CD4-positive, alpha-beta T cell treated with Interleukin-2 at 100 ng/mL for 4 hours (primary cell): ENCODE measurements at regions not wholly inside any gene's neighbourhood (a gene's known extent, or its start where the extent isn't known, plus 50 kb on each side); places are given as distances from the start of the nearest gene placed in this dataset.

Experiments
- DNase-seq: peaks from one replicate; pipeline ENCODE4 v3.0.0-alpha.2; 2020; ENCODE audit warnings: low spot score

DNA sequence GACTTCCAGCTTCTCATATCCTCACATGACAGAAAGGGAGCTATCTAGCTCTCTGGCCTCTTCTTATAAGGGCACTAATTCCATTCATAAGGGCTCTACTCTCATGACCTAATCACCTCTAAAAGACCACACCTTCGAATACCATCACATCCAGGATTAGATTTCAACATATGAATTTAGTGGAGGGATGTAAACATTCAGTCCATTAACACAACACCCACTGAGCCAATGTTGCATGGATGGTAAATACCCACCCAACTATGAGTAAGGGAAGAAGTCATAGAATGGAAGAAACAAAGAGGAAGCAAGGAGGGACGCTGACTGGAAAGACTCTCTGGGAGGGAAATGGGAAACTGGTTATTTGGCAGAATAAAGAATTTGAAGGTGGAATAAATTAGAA is 112.6 kb upstream of the CCDC112 start:
- DNase-seq: no peak

GRCh38 chr5:115402822-115403577 is 106.5 kb upstream of the CCDC112 start:
- no peak for DNase-seq

- no peak for DNase-seq
Measured at GRCh38 chr5:115402092-115402491, 105.6 kb upstream of the CCDC112 start.

- DNase-seq: no peak
Measured at GRCh38 chr5:115398719-115399118, 102.3 kb upstream of the CCDC112 start.

GRCh38 chr5:115396688-115397087 is 100.2 kb upstream of the CCDC112 start:
- DNase-seq: no peak

DNA sequence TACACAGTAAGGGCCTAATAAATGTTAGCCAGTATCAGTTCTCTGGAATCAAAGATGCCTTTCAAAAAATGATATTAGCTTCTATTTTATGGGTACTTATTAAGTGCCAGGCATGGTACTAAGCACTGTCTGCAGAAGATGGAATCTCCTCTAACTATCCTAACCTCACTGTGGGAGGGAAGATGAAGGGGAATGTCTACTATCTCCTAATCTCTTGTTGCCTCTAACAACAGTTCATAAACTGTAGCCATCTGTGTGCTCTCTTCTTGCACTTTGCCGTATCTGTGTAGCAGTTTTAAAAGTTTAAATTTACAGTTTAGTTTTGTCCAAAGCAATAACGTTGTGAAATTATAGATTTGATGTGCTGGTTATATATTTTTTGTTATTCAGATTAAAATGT is 99.6 kb upstream of the CCDC112 start:
- DNase-seq: no peak

DNA sequence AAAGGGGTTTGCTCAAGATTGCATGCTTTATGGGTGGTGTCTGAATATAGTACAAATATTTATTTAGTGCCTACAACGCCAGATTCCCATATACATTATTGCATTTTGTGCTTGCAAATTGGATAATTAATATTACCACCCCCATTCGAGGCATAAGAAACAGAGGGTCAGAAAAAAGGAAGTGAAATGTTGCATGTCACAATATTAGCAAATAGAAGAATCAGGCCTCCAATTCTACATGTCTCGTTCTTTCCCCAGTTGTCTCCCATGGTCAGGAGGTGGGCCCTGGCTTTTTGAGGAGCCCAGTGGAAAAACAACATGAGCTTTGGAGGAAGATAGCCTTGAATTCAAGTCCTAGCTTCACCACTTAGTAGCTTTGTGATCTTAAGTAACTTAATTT is 98.1 kb upstream of the CCDC112 start:
- no peak for DNase-seq

DNA sequence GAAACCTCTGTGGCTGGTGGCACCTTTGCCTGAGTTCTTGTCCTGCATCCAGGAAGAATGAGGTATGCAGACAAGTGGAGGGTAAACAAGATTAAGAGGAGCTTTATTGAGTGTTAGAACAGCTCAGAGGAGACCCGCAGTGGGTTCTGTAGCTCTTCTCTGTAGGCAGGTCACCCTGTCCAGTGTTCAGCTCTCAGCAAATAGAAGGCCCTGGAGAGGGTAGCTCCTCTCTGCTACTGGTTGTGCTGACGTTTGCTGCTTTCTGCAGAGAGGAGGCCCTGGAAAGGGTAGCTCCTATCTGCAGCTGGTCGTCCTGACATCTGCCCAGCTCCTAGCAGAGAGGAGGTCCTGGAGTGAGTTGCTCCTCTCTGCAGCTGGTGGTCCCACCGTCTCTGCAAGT is 96.8 kb upstream of the CCDC112 start:
- DNase-seq: no peak

- DNase-seq: no peak
Measured at GRCh38 chr5:115392611-115393010, 96.2 kb upstream of the CCDC112 start.

GRCh38 chr5:115391780-115392179 is 95.3 kb upstream of the CCDC112 start:
- no peak for DNase-seq

GRCh38 chr5:115389799-115390382 is 93.4 kb upstream of the CCDC112 start:
- DNase-seq: no peak

GRCh38 chr5:115389034-115389798 is 92.8 kb upstream of the CCDC112 start:
- no peak for DNase-seq

DNA sequence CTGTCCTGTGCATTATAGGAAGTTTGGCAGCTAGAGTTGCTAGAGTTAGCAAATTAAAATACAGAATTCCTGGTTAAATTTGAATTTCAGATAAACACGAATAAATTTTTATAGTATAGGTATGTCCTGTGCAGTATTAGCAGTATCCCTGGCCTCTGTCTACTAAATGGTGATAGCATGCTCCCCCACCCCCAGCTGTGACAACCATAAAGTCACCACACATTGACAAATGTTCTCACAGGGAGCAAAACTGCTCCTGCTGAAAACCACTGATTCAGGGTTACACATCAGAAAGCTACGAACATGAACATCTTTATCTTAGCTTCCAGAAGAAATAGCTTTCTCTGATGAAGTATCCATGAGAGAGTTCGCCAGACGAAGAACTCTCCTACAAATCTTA is 91.8 kb upstream of the CCDC112 start:
- DNase-seq: no peak

- no peak for DNase-seq
Measured at GRCh38 chr5:115387816-115388215, 91.4 kb upstream of the CCDC112 start.

DNA sequence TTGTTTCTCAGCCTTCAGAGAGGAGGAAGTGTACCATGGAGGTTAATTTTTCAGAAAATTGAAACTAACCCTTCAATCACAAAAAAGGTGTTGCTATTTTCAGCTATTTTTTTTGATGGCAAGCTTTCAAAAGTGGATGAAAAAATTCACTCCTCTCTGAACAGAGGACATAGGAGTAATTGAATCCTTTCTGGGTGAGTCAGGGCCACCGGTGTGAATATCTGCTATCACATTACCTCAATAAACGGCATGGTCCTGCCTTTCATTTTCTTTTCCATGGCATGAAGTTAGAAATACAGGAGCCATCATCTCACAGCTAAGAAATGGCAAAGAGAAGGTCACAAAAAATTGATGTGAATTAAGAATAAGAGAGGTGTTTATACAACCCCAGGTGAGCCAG is 90.2 kb upstream of the CCDC112 start:
- no peak for DNase-seq

DNA sequence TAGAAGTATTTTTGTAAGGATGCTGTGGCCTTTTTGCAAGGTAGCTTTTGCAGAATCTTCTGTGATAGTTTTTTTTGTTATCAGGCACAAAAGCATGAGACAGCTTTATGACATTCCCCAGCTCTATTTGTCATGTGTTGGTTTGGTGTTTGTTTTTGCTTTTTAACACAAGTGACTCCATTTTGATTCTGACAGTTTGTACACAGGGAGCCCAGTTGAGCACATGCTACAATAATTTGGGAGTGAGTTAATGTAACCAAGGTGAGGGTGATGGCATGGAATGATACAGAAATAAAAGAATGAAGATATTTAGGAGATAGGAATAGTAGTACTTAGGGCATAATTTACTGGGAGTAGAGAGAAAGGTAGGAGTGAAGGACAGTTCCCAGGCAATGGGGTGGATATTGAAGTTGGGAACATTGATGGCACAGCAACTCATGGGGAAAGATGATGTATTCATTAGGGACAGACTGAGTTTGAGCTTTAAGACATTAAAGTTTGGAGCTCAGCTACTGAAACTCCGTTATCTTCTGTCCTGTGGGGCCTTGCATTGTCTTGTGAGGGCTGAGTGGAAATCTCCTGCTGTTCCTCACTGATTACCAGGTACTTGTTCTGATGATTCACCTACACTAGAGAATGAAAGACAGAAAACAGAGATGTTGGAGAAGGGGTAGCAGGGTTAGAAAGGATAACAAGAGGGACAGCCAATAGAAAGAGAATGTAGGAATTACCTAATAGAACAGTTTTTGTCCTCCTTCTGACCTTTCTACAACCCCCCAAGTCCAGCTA is 88.3 kb upstream of the CCDC112 start:
- no peak for DNase-seq

GRCh38 chr5:115382989-115383388 is 86.5 kb upstream of the CCDC112 start:
- no peak for DNase-seq

DNA sequence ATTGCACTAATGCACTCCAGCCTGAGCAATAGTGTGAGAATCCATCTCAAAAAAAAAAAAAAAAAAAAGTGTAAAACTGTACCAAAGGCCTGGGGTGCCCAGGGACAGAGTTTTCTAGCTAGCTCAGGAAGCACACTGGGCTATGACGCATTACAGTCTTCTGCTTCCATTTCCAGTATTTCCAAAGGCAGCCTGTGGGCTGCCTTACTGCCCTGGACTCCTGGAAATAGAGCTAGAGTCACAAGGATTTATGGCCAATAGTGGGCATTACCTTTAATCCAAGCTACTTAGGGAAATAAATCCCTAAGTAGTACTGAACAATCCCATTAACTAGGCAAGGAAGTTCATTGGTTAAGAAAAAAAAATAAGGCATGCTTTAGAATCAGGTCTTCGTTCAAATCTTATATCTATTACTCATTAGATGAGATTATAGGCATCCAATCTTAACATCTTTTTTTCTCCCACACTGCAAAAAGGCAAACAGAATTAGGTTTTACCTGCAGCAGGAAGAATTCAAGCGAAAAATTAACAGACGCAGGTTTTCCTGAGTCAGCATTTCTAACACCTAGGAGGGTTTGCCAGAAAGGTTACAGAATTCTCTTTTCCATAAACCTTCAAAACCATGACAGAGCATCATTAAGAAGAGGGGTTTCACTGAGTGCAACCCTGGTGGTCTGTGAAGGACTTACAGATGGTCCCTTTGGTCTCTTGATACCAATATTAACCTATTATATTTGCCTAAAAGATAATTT is 85.6 kb upstream of the CCDC112 start:
- no peak for DNase-seq

GRCh38 chr5:115379622-115380344 is 83.3 kb upstream of the CCDC112 start:
- DNase-seq: peak; percentile 23

GRCh38 chr5:115378754-115379153 is 82.3 kb upstream of the CCDC112 start:
- no peak for DNase-seq
